ENCODE measurements at regions not wholly inside any gene's neighbourhood (a gene's known extent, or its start where the extent isn't known, plus 50 kb on each side); places are given as distances from the start of the nearest gene placed in this dataset.

DNA sequence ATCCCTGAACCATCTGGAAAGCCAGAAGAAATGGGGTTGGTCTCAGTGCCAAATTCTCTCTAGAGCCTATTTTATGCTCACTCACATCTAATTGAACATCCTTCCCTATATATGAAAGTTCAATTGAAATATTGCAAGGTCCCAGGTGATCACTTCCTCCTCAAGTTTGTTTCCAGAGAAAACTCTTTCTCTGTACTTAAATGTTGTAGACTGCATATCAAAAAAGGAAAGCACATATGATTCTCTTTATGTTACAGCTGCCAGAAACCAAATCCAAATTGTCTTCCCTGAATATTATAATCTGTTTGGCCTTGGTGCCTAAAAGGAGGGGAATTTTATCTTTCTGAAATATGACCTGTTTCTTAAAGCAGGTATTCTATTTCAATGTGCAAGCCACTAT is 93.3 kb downstream of the SHOX2 start:
- no peak for TF ChIP-seq POLR2AphosphoS5 (IDR thresholded peaks at IDR 0.05)
- TF ChIP-seq, protein P1, sequence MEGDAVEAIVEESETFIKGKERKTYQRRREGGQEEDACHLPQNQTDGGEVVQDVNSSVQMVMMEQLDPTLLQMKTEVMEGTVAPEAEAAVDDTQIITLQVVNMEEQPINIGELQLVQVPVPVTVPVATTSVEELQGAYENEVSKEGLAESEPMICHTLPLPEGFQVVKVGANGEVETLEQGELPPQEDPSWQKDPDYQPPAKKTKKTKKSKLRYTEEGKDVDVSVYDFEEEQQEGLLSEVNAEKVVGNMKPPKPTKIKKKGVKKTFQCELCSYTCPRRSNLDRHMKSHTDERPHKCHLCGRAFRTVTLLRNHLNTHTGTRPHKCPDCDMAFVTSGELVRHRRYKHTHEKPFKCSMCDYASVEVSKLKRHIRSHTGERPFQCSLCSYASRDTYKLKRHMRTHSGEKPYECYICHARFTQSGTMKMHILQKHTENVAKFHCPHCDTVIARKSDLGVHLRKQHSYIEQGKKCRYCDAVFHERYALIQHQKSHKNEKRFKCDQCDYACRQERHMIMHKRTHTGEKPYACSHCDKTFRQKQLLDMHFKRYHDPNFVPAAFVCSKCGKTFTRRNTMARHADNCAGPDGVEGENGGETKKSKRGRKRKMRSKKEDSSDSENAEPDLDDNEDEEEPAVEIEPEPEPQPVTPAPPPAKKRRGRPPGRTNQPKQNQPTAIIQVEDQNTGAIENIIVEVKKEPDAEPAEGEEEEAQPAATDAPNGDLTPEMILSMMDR (IDR thresholded peaks at IDR 0.05): no peak

Data from upper lobe of left lung (tissue), 4 donors.